Activated CD4-positive, CD25-positive, alpha-beta regulatory T cell treated with anti-CD3 and anti-CD28 coated beads, Interleukin-2, amount 50 U/mL, for 24 hours (primary cell): ENCODE measurements at regions not wholly inside any gene's neighbourhood (a gene's known extent, or its start where the extent isn't known, plus 50 kb on each side); places are given as distances from the start of the nearest gene placed in this dataset.

Experiments
- ATAC-seq, 2 donors: fragments of 150-1000 bp; cut with Tn5 transposase; one replicate each; pipeline ENCODE4 v1.10.0; 2021; ENCODE audit warnings: mild to moderate bottlenecking in 1 of 2, moderate library complexity in 1 of 2

DNA sequence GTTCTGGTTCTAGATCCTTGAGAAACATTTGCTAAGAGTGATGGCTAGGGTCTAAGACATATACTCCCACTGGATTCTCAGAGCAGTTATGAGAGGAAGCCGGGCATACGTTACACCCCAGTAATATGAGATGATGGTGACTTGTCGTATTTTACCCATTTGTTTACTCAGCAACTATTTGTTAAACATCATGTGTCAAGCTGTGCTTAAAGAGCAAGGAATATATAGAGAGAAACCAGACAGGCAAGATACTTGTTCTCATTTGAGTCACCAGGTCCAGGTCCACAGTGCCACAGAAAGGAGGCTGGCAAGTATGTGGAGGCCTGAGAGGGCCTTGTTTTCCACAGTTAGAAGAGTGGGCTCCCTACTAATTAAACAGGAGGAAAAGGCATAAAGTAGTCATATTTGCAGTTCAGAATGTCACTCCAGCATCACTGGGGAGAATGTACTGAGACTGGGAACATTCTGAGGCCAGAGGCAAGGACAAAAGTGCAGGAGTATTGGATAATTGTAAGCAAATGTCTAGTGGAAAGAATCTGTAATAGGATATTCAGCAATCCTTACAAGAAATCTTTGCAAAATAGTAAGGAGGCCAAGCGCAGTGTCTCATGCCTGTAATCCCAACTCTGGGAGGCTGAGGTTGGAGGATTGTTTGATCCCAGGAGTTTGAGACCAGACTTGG lies 142.2 kb downstream of the IRS2 start:
- no peak for ATAC-seq

DNA sequence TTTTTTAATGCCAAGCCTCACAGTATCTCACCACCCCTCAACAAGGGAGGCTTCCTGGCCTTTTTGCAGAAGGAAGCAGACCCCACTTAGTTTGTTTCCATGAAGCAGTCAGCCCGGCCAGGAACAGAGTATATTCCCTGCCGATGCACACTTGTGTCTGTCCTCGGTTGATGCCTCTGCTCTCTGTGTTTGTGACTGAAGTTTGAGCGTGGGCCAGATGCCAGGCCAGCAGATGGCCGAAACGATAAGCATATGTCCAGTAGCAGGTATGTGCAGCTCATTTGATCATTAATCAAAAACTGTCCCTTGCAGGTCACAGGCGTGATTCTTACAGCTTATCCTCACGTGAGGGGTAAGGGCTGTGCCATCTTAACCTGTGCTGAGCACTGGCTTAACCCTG lies 144.0 kb downstream of the IRS2 start:
- no peak for ATAC-seq

DNA sequence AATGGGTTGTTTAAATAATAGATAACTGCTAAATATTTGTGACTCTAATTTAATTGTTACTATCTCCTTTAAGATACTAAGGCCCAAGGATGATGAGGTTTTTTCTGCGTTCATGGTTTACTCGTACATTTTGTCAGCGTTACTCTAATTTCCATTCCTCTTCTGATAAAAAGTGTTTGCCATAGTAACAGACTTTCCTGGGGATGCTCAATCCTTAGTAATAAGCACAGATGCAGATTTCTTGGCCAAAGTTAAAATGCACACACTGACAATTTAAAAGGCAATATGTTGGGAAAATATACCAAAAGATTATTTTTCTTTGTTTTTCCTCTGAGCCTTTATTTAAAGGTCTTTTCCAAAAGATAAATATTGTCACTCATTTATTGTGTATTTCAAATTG lies 149.6 kb downstream of the IRS2 start:
- ATAC-seq: no peak

DNA sequence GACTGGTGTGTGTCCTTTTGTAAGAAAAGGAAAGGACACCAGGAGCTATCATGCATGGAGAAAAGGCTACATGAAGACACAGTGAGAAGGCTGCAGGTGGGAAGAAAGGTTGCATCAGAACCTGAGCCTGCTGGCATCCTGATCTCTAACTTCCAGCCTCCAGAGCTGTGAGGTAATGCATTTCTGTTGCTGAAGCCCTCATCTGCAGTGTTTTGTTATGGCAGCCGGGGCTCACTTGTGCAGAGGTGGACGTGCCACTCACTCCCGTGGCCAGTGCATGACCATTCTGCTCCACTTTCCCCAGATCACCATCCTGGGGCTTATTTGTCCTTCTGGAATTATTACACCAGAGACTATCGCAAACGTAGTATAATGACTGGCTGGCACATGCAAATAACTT lies 155.3 kb downstream of the IRS2 start:
- no peak for ATAC-seq

DNA sequence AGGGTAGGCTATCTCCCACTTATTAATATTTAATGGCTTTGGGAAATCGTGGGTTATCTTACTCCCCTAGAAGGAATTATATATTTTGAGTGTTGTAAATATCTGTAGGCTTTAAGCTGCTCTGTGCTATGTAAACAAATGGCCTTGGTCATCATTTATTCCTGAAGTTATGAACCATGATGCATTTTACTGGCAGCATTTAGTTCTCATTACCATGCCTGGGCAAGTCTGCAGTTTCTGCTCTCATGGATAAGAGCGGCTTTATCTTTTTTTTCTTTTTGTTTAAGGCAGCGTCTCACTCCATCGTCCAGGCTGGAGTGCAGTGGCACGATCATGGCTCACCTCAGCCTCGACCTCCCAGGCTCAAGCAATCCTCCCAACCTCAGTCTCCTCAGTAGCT lies 156.1 kb downstream of the IRS2 start:
- no peak for ATAC-seq

DNA sequence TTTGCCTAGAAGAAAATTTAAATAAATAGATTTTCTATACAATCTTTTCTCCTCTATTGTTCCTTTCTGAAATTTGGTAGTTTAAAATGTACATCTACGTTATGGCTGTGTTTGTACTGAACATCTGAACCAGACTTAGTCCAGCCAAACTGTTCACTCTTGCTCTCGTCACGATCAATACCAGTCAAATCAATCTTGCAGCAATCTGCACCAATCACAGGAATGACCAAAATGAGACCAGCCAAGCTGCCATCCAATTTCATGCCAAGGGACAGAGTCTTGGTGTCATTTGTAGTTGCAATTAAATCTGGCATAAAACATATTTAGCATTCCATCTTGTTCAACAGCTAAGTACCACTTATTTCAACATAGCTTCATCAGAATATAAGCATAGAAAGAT lies 156.6 kb downstream of the IRS2 start:
- ATAC-seq: no peak

DNA sequence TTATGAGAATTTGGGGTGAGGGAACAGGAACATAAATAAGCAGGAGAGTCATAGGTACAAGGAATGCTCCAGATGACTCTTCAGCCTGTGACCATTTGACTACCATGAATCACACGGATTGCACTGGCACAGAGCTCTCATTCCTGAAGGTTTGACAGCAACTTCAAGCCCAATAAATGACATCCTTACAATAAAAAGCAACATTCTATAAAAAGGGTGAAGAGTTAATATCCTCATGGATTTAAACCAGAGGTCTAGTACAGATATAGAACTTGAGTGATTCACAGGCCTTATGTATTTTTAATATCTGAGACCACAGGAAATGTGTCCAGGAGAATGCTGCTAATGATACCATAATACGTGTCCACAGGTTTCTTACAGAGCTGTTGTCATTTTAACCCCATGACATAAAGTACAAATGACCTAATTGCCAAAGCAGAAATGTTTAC lies 158.1 kb downstream of the IRS2 start:
- no peak for ATAC-seq

DNA sequence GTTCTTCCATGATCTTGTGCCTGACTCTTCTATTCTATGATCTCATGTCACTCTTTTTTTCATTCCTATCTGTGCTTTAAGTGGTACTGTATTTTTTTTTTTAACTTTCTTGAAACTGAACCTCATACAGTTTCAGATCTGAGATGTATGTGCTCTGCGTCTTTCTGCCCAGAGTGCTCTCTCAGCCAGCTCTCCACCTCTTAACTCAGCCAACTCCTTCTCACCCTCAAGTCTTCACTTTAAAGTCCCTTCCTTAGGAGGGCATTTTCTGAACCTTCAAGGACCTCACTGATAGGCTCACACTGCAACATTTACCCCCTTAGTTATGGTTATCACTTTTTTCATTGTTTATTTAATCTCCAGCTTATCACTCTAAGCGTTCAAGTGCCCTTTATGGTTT lies 158.7 kb downstream of the IRS2 start:
- ATAC-seq: no peak

DNA sequence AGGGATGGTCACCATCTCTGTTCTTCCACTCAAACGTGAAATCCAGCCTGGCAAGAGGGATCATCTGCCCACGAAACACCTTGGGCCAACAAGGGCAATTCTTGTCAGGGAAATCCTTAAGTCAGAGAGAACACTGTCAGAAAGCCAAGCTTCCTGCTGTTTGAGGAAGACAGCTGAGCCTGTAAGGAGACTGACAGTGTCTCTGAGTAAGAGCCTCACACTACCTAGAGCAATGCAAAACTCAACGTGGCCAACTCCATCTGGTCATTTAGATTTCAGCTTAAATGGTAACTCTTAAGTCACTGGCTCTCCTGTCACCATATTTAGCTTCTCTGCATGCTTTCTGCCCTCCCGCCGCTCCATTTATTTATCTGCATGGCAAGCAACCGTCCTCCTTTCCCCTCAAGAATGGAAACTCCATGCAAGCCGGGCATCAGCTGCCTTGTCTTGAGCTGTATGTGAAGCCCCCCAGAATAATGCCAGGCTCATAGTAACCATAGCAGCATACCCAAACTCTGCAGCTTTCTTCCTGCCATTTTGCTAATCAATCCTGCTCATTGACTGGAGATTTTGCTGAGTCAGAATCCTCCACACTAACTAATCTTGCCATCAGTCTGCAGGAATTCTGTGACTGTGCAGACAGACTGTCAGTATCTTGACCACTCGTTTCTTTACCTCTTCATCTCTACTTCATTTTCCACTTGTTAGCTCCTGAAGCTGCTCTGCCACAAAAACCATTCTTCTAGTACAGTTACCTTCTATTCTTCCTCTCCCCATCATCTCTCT lies 159.8 kb downstream of the IRS2 start:
- no peak for ATAC-seq

DNA sequence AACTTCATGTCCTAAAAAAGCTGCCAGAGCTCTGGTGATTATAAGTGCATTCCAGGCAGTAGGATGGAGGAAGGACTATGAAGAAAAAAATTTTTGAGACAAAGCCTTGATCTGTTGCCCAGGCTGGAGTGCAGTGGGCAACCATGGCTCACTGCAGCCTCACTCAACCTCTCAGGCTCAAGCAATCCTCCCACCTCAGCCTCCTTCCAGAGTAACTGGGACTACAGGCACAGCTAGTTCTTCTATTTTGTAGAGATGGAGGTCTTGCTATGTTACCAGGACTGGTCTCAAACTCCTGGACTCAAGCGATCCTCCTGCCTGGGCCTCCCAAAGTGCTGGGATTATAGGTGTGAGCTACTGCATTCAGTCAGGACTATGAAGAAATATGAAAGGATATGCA lies 161.2 kb downstream of the IRS2 start:
- no peak for ATAC-seq

DNA sequence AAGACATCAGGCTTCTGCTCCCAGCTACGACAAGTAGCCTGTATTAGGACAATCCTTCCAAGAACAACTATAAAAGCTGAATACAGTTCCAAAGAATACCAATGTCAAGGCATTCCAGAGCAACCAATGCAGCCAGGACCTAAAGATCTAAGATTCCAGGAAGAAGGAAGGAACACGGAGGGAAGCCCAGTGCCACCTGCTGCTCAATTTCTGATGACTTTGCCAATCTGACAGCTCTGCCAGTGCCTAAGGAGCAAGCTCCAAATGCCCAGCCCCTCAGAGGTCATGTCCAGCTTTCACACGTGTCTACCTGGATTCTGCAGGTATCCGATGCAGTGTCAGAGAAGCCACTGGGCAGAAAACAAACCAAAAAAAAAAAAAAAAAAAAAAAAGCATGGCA lies 164.4 kb downstream of the IRS2 start:
- no peak for ATAC-seq

DNA sequence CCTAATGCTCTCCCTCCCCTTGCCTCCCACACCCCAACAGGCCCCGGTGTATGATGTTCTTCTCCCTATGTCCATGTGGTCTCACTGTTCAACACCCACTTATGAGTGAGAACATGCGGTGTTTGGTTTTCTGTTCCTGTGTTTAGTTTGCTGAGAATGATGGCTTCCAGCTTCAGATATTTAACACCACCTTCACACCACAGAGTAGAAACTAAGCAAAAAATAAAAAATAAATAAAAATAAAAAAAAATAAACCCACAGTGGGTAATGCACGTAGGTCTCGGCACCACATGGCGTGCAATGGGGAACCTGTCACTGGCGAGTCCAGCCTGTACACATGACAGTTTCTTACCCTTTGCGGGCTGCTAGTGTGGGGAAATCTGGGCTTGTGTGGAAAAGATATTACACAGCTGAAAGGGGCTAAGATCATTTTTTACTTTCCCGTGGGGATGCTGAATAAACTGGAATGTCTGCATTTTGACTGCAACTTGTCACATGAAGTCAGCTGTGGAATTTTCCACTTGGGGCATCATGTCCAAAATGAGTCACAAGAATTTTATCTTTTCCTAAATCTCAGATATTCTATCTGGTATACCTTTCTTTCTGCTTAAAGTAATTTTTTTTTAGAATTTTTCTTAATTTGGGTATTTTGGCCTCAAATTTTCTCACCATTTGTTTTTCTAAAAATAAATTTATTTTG lies 170.5 kb downstream of the IRS2 start:
- ATAC-seq: no peak

DNA sequence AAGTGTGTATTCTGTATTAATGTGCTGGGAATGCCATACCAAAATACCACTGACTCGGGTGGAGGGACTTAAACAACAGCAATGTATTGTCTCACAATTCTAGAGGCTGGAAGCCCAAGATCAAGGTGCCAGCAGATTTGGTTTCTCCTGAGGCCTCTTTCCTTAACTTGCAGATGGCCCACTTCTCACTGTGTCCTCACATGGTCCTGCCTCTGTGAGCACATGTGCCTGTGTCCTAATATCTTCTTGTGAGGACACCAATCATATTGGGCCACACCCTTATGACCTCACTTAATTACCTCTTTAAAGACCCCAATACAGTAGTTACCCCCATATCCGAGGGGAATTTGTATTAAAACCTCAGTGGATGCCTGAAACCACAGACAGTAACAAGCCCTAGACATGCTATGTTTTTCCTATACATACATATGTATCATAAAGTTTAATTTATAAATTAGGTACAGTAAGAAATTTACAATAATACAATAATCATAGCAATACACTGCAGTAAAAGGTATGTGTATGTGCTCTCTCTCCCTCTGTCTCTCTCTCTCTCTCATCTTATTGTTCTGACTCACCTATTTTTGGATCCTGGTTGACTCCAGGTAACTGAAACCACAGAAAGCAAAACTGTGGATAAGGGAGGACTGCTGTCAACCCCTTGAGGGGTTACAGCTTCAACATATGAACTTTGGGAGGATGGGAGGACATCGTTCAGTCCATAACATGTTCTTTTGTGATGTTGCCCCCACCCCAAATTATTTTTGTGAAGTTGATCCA lies 174.3 kb downstream of the IRS2 start:
- no peak for ATAC-seq

DNA sequence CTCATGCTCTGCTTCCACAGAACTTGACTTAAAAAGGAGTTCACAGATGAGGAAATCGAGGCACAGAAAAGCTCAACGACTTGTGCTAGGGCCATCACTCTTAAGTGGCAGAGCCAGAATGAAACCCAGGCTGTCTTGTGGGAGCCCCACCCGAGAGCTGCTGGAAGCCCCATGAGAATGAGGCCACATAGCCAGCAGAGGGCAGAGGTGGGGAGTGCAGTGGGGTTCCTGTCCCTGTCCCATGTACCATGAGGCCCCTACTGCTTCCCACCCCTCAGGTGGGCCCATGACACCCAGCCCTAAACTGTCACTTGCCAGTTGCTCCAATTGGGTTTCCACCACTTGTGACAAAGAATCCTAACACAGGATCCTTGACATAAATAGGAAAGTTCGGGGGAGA lies 175.9 kb downstream of the IRS2 start:
- no peak for ATAC-seq

DNA sequence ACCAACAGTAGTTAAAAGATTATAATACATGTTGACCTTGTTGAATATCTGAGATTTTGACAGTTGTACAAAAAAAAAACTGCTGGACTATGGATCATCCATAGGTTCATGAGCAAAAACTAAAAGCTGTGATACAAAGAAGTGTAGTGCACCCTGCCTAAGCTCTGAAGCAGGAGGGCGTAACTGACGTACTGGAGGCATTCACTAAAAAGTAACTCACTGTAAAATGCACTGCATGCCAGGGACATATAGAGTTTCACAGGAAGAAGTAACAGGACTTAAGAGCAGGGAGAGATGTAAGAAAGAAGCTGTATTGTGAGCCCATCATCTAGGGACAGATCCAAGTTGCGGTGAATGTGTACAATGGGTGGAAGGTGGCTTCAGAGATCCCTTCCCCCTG lies 177.9 kb downstream of the IRS2 start:
- ATAC-seq: no peak

DNA sequence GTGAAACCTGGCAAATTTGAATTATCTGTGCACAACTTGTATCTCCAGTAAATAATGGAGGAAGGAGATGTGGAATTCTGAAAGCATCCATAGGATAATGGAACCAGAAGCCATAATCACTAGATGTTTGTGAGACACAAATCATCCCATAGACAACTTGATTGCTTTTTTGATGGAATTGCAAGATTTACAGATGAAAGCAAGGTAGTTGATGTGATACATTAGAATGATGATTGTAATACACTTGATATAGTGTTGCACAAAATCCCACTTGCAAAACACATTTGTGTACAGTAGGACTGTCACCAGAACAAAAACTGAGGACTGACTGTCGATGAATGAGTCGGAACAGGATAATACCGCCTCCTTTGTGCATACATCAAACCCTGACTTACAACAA lies 178.3 kb downstream of the IRS2 start:
- ATAC-seq: no peak

DNA sequence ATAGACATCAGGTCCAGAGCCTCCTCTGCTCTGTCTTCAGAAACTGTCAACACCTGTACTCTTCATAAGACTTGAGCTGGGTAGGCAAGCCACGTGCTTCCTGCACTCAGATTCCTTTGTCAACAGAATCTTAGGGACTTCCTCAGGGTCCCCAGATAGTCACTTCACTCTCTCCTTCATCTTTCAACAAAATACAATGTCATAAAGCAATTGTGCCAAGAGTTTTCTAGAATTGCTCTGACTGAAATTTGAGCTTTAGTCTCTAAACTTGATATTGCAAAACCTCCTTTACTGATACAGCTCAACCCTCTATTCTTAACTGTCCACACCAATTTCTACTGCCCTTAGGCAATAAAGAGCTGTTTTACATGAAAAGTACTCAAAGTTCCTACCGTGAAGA lies 179.9 kb downstream of the IRS2 start:
- no peak for ATAC-seq

DNA sequence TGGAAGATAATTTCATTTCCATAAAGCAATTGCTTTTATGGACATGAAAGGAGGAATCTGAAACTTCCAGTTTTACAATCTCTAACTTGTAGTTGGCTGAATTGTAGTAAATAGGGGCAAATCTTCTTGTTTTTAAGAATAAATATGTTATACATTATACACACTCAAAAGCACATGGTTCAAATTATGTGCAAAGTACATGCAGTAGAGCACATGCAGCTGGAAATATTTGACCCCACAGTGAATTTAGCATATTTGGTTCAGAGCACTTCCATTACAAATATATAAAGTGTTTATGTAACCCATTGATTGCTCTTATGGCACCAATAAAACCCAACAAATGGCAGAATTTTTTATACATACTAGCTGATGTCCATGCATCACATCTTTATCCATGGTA lies 180.5 kb downstream of the IRS2 start:
- no peak for ATAC-seq

DNA sequence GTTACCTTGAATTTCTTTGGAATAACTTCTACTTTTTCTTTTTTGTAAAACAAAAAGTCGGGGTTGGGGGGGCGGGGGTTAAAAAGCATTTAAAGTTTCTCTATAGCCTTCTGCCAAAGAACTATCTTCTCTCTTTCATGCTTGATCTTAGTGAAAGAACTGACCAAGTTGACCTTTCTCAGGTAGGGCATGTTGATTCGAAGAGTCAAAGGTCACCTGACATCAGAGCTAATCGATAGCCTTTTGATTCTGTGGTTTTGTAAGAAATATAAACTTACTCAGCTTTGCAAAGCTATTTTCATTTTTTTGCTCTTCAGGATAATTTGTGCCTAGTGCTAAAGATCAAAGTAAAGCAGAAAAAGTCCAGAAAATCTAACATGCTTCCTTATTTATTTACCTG lies 181.5 kb downstream of the IRS2 start:
- ATAC-seq: no peak

DNA sequence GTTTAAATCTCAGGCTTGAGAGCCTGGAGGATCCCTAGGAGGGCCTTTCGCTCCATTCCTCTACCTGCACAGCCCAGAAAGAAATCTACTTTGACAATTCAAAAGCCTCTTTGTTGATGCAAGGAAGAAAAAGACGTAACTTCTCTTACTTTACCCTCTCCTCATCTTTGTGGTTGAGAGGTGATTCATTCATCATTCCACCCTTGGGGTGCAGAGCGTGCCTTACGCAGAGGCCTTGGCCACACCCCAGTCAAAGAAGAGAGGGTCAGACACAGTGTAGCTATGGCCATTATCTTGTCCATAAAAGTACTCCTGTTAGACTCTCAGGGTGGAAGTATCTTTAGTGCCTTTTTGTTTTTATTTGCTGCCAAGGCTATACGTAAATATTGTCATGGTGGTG lies 184.0 kb downstream of the IRS2 start:
- ATAC-seq: no peak

DNA sequence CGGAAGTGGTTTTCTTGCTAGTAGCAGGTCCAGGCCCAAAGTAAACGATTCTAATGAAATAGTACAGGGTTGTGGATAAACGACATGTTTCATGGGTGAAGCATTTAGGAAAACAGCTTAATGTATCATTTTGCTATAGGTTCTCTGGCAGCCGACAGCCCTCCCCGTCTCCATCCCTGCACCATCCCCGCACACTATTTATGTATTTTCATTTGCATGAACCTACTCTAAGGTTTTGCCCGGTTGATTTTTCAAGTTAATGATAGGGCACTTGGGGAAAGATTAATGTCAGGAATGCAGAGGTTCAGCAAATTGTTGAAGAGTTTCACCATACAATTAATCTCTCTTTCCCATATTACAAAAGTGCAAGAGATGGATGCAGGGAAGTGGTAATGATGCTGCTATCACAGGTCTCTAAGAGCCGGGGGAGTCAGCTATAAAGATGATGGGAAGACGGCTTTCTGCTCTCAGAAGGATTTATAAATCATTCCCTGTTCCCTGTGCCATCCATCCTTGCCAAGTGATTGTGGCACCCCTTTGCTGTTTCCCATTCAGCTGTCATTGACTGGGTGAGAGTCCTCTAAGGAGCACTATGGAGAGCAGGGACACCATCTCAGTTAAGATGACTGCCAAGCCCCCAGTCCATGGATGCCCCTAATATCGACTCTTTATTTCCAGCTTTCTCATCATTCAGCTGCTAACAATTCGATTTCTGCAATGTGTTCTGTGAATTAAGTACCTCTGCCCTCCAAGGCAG lies 186.3 kb downstream of the IRS2 start:
- ATAC-seq: no peak

DNA sequence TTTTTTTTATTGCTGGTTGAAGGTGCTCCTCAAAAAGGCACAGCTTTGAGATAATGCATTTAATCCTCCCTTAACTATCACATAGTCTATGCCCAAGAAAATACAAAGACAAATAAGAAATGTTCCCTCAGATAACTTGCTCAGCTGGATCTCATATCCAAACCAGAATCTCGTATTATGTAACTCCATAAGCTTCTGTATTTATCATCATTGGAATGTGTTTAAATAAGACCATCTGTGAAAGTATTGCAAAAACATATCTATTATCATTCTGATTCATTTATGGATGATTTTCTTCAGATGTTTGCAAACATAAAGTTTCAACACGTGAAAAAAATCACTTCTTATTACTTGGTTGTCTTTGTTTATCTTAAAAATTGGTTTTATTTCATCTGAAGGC lies 190.9 kb downstream of the IRS2 start:
- ATAC-seq: no peak
